A549 (cell line): ENCODE measurements at regions not wholly inside any gene's neighbourhood (a gene's known extent, or its start where the extent isn't known, plus 50 kb on each side); places are given as distances from the start of the nearest gene placed in this dataset.

Source experiments
- BHLHE40 ChIP-seq: IDR thresholded peaks from 2 replicates; pipeline ENCODE4 v1.6.1; 2012; ENCODE audit warnings: low read depth, low read length, inconsistent platforms
- CBX2 ChIP-seq: fragments of 200-600 bp; sonication (generic); IDR thresholded peaks from 2 replicates; pipeline ENCODE4 v1.6.1; 2016; ENCODE audit warnings: low read depth, mild to moderate bottlenecking, borderline replicate concordance
- CEBPB ChIP-seq, 2 experiments: fragments of >200 bp in 1 of 2; sonication (Bioruptor Twin) in 1 of 2; formaldehyde crosslinking in 1 of 2; IDR thresholded peaks; 2 replicates each; pipeline ENCODE4 v1.6.1; 2012 to 2016
- CTCF ChIP-seq: fragments of >200 bp; sonication (Bioruptor Twin); formaldehyde crosslinking; IDR thresholded peaks from 3 replicates; pipeline ENCODE4 v1.5.1; 2016
- EP300 ChIP-seq, 2 experiments: fragments of >200 bp; sonication (Bioruptor Twin); formaldehyde crosslinking; IDR thresholded peaks; 2 replicates in 1 of 2; 3 replicates in 1 of 2; pipeline ENCODE4 v1.6.1; 2016 to 2017
- ESRRA ChIP-seq: fragments of 150-350 bp; IDR thresholded peaks from 2 replicates; pipeline ENCODE4 v1.6.1; 2014; ENCODE audit warnings: mild to moderate bottlenecking, low read length, borderline replicate concordance
- FOSL2 ChIP-seq, 2 experiments: fragments of 450-650 bp in 1 of 2; fragments of >200 bp in 1 of 2; sonication (Bioruptor Twin) in 1 of 2; formaldehyde crosslinking; IDR thresholded peaks; 2 replicates each; pipeline versions ENCODE4 v1.5.0 to v1.6.1; 2016 to 2020; ENCODE audit warnings: mild to moderate bottlenecking in 1 of 2, moderate library complexity in 1 of 2
- NPAS2 ChIP-seq: fragments of 250-450 bp; sonication (Bioruptor Pico); IDR thresholded peaks from 2 replicates; pipeline ENCODE4 v1.8.0; 2022; ENCODE audit warnings: mild to moderate bottlenecking, moderate library complexity, borderline replicate concordance
- POLR2A ChIP-seq: IDR thresholded peaks from 2 replicates; pipeline ENCODE4 v1.6.1; 2012; ENCODE audit warnings: mild to moderate bottlenecking, low read length
- RCOR1 ChIP-seq: fragments of 150-350 bp; IDR thresholded peaks from 2 replicates; pipeline ENCODE4 v1.6.1; 2014; ENCODE audit warnings: antibody characterized with exemption, low read length, low read depth
- TF ChIP-seq, protein P1 (sequence below): IDR thresholded peaks from 2 replicates; pipeline ENCODE4 v1.6.1; 2012; ENCODE audit warnings: low read depth, borderline replicate concordance
- TF ChIP-seq, protein P2 (sequence below): fragments of 450-650 bp; IDR thresholded peaks from 2 replicates; pipeline ENCODE4 v1.6.1; 2014; ENCODE audit warnings: antibody characterized with exemption

DNA sequence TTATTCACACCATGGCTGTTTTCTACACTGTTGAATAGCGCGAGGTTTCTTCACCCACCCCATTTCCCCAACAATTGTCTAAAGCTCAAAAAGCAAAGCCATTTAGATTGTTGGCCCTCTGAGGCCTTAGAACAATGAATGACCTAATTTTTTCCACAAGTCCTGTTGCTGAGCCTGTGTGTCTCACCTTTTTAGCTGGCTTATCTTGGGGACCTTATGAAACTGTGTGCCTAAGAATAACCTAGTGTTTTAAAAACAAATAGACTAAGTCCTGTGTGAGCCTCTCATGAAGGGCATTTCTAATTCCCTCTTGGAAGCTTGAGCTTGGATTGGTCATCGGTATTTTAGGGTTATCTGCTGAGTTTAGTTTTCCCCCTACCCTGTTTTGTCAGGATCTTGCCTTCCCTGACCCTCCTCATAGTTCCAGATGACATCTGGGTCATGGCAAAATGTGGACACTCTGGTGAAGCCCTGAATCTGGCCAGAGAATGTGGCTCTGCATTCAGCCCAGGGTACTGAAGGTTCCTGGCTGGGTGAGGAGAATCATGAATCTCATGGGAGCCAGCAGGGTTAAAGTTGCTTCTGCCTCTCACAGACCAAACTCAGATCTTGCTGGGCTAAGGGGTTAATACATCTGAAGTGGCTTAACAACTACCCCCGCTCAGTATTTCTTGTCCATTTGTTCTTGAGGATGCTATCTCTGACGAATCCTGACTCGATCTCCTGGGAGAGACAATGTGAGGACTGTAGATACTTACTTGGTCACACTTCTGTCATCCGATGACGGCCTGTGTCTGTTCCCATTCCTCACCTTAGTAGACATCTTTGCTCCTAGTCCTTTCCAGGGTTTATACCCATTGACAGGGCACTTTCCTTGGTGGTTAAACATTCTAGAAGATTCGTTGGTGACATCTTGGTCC lies 104.2 kb upstream of the MAP4K3 start:
- TF ChIP-seq, protein P1, sequence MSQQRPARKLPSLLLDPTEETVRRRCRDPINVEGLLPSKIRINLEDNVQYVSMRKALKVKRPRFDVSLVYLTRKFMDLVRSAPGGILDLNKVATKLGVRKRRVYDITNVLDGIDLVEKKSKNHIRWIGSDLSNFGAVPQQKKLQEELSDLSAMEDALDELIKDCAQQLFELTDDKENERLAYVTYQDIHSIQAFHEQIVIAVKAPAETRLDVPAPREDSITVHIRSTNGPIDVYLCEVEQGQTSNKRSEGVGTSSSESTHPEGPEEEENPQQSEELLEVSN, result no peak
- TF ChIP-seq CBX2, result no peak
- TF ChIP-seq CTCF, result no peak
- no peak for TF ChIP-seq RCOR1
- no peak for TF ChIP-seq ESRRA
- TF ChIP-seq NPAS2 (CRISPR knock-in tag), result no peak
- TF ChIP-seq POLR2A, result no peak
- TF ChIP-seq, protein P2, sequence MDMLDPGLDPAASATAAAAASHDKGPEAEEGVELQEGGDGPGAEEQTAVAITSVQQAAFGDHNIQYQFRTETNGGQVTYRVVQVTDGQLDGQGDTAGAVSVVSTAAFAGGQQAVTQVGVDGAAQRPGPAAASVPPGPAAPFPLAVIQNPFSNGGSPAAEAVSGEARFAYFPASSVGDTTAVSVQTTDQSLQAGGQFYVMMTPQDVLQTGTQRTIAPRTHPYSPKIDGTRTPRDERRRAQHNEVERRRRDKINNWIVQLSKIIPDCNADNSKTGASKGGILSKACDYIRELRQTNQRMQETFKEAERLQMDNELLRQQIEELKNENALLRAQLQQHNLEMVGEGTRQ, result no peak
- TF ChIP-seq BHLHE40, result no peak
- TF ChIP-seq EP300 (IDR thresholded peaks at IDR 0.05), result no peak
- TF ChIP-seq CEBPB (IDR thresholded peaks at IDR 0.05), result no peak
- no peak for TF ChIP-seq FOSL2 (IDR thresholded peaks at IDR 0.05)
- no peak for TF ChIP-seq FOSL2 (CRISPR knock-in tag; IDR thresholded peaks at IDR 0.05)
